K562 (cell line): ENCODE measurements at regions not wholly inside any gene's neighbourhood (a gene's known extent, or its start where the extent isn't known, plus 50 kb on each side); places are given as distances from the start of the nearest gene placed in this dataset.

Experiments used
- ATAC-seq: fragments of 200-7000 bp; cut with Tn5 transposase; 3 replicates; pipeline ENCODE4 v1.9.1; 2020; ENCODE audit warnings: moderate library complexity
- BruUV-seq: library from RNA; stranded (reverse); fragments of 400-500 nt; replicated peaks from 2 replicates; lab custom pipeline; 2021; lab: Mats Ljungman, UMichigan
- CTCF ChIA-PET: fragments of 300-600 bp; formaldehyde crosslinking; extraction: SDS; loops from one replicate; lab custom pipeline; 2021; ENCODE audit warnings: low intra/inter-chr PET ratio; lab: Yijun Ruan, JAX
- POLR2A ChIA-PET: fragments of 300-600, 350-650 bp; sonication (Branson Sonifier 250); formaldehyde crosslinking; extraction: SDS; loops from one replicate; lab custom pipeline; 2021; ENCODE audit warnings: antibody characterized with exemption, inconsistent platforms; lab: Yijun Ruan, JAX
- DNase-seq, 4 experiments: peaks; one replicate each; pipeline versions ENCODE4 v3.0.0 to v3.0.0-alpha.2; 2011 to 2018; ENCODE audit warnings: low spot score in 3 of 4, mixed read lengths in 3 of 4; ENCODE audit errors: extremely low read depth in 1 of 4
- FAIRE-seq: peaks from 2 replicates; lab custom pipeline; 2011; peaks lifted over from hg19 to GRCh38; lab: Jason Lieb, UNC
- H2AFZ ChIP-seq: 2 replicates; pipeline ENCODE4 v1.6.0; 2011; ENCODE audit warnings: low read depth, low read length, control low read depth, inconsistent platforms
- H3K27ac ChIP-seq: fragments of 200-600 bp; 3 replicates; pipeline ENCODE4 v1.8.0; 2011; ENCODE audit warnings: low read depth, mild to moderate bottlenecking, control low read depth, inconsistent platforms, low read length, moderate library complexity, mixed read lengths; ENCODE audit errors: extremely low read depth
- H3K27me3 ChIP-seq, 2 experiments: fragments of 300-600 bp in 1 of 2; 2 replicates in 1 of 2; 3 replicates in 1 of 2; pipeline versions ENCODE4 v1.6.0 to v1.8.0; 2011; ENCODE audit warnings: inconsistent platforms in 2 of 2, low read length in 2 of 2, mild to moderate bottlenecking in 1 of 2, mixed read lengths in 1 of 2, moderate library complexity in 1 of 2; ENCODE audit not compliant: control insufficient read depth in 2 of 2, insufficient read depth in 2 of 2
- H3K36me3 ChIP-seq: fragments of 300-600 bp; 3 replicates; pipeline ENCODE4 v1.8.0; 2011; ENCODE audit warnings: mild to moderate bottlenecking, low read length, inconsistent platforms; ENCODE audit not compliant: control insufficient read depth, insufficient read depth
- H3K4me1 ChIP-seq, 2 experiments: fragments of 200-600 bp in 1 of 2; replicated peaks in 1 of 2; 2 replicates in 1 of 2; 3 replicates in 1 of 2; pipeline versions ENCODE4 v1.5.1 to v1.8.0; 2011; ENCODE audit warnings: inconsistent platforms in 2 of 2, low read length in 2 of 2, mild to moderate bottlenecking in 1 of 2, mixed read lengths in 1 of 2, moderate library complexity in 1 of 2; ENCODE audit not compliant: control insufficient read depth in 2 of 2, insufficient read depth in 2 of 2
- H3K4me2 ChIP-seq: 2 replicates; pipeline ENCODE4 v1.6.1; 2011; ENCODE audit warnings: low read length, control low read depth, inconsistent platforms, mixed read lengths; ENCODE audit not compliant: insufficient read depth
- H3K4me3 ChIP-seq: fragments of 200-600 bp; sonication (generic), shearing (Covaris generic); 2 replicates; pipeline ENCODE4 v1.5.1; 2016; ENCODE audit warnings: control low read depth, inconsistent platforms
- H3K79me2 ChIP-seq: fragments of 200-600 bp; 3 replicates; pipeline ENCODE4 v1.8.0; 2011; ENCODE audit warnings: low read length, inconsistent platforms; ENCODE audit not compliant: control insufficient read depth, insufficient read depth
- H3K9ac ChIP-seq, 2 experiments: 2 replicates each; pipeline versions ENCODE4 v1.6.0 to v1.6.1; 2011; ENCODE audit warnings: low read depth in 2 of 2, low read length in 2 of 2, control low read depth in 1 of 2, inconsistent platforms in 1 of 2, mild to moderate bottlenecking in 1 of 2, mixed read lengths in 1 of 2; ENCODE audit not compliant: insufficient read depth in 1 of 2
- H3K9me1 ChIP-seq: one replicate; pipeline ENCODE4 v1.6.0; 2011; ENCODE audit warnings: inconsistent platforms, mild to moderate bottlenecking, low read length, moderate library complexity; ENCODE audit not compliant: control insufficient read depth, insufficient read depth
- H3K9me3 ChIP-seq: replicated peaks from 2 replicates; pipeline ENCODE4 v1.5.1; 2011; ENCODE audit warnings: low read depth, low read length, inconsistent platforms; ENCODE audit not compliant: control insufficient read depth, insufficient read depth
- H4K20me1 ChIP-seq: replicated peaks from 2 replicates; pipeline ENCODE4 v1.6.1; 2011; ENCODE audit warnings: low read length, inconsistent platforms, mixed read lengths; ENCODE audit not compliant: control insufficient read depth, insufficient read depth
- CEBPZ ChIP-seq: fragments of 150-350 bp; IDR thresholded peaks from 2 replicates; pipeline ENCODE4 v1.6.1; 2014; ENCODE audit warnings: low read depth, mild to moderate bottlenecking, low read length, borderline replicate concordance
- HCFC1 ChIP-seq: IDR thresholded peaks from 2 replicates; pipeline ENCODE4 v1.6.1; 2012; ENCODE audit warnings: low read depth, low read length, improper control_type of control experiment
- HMG20A ChIP-seq: fragments of 450-650 bp; formaldehyde crosslinking; conservative IDR thresholded peaks from 2 replicates; pipeline ENCODE4 v1.4.0; 2020; ENCODE audit warnings: mild to moderate bottlenecking, mixed read lengths
- LCOR ChIP-seq: sonication (generic); formaldehyde crosslinking; IDR thresholded peaks from 2 replicates; pipeline ENCODE4 v1.8.0; 2022; ENCODE audit warnings: mild to moderate bottlenecking, missing genetic modification reagents
- POLR2B ChIP-seq: fragments of 450-650 bp; IDR thresholded peaks from 2 replicates; pipeline ENCODE4 v1.6.1; 2018; ENCODE audit warnings: low read depth; ENCODE audit not compliant: partially characterized antibody
- RBM34 ChIP-seq: fragments of 200-400 bp; formaldehyde crosslinking; IDR thresholded peaks from 2 replicates; pipeline ENCODE4 v1.6.1; 2018; ENCODE audit warnings: low read length, borderline replicate concordance; ENCODE audit not compliant: insufficient read depth
- TCF15 ChIP-seq: fragments of 250-450 bp; sonication (Bioruptor Pico); IDR thresholded peaks from 2 replicates; pipeline ENCODE4 v1.8.0; 2022; ENCODE audit warnings: moderate library complexity, mild to moderate bottlenecking, inconsistent platforms
- TFAP4 ChIP-seq: sonication (generic); formaldehyde crosslinking; IDR thresholded peaks from 2 replicates; pipeline ENCODE4 v1.8.0; 2022; ENCODE audit warnings: missing genetic modification reagents, mild to moderate bottlenecking, moderate library complexity, borderline replicate concordance
- ZC3H11A ChIP-seq: IDR thresholded peaks from 2 replicates; pipeline ENCODE4 v1.6.1; 2012; ENCODE audit warnings: low read depth, low read length, improper control_type of control experiment
- ZNF75A ChIP-seq: fragments of 450-650 bp; formaldehyde crosslinking; IDR thresholded peaks from 2 replicates; pipeline ENCODE4 v1.4.0; 2020; ENCODE audit warnings: mild to moderate bottlenecking
- ZNF77 ChIP-seq: fragments of 250-450 bp; sonication (Bioruptor Pico); IDR thresholded peaks from 2 replicates; pipeline ENCODE4 v1.5.0; 2020
- WGBS: fragments of 100-300 bp; shearing (Covaris generic); methylation state at CpG from one replicate; pipeline ENCODE4 v1.1.6; 2016; ENCODE audit warnings: low coverage, mixed read lengths; ENCODE audit not compliant: insufficient coverage; ENCODE audit errors: missing lambda C conversion rate; 5-methylcytosine and 5-hydroxymethylcytosine counted together
- in situ Hi-C: fragments of 300-500 bp; cut with MboI; formaldehyde crosslinking; loops from 4 replicates; pipeline ENCODE4 v1.15.0; 2018; ENCODE audit warnings: inconsistent platforms, mixed read lengths
- intact Hi-C: fragments of 100-400 bp; cut with micrococcal nuclease; formaldehyde crosslinking; loops from 2 replicates; pipeline ENCODE4 v1.14.2; 2022
- TF ChIP-seq, protein P1 (sequence below): IDR thresholded peaks from 2 replicates; pipeline ENCODE4 v1.6.1; 2012; ENCODE audit warnings: low read depth, low read length, improper control_type of control experiment, borderline replicate concordance
- TF ChIP-seq, protein P2 (sequence below): sonication (generic); formaldehyde crosslinking; IDR thresholded peaks from 2 replicates; pipeline ENCODE4 v1.8.1; 2022; ENCODE audit warnings: missing genetic modification reagents
- TF ChIP-seq, protein P3 (sequence below): fragments of 250-450 bp; sonication (Bioruptor Pico); IDR thresholded peaks from 2 replicates; pipeline ENCODE4 v1.8.0; 2021; ENCODE audit warnings: moderate library complexity, mild to moderate bottlenecking, inconsistent platforms

GRCh38 chr9:25537808-25538207 lies 140.4 kb downstream of the TUSC1 start (continued):
- TF ChIP-seq, protein P1, sequence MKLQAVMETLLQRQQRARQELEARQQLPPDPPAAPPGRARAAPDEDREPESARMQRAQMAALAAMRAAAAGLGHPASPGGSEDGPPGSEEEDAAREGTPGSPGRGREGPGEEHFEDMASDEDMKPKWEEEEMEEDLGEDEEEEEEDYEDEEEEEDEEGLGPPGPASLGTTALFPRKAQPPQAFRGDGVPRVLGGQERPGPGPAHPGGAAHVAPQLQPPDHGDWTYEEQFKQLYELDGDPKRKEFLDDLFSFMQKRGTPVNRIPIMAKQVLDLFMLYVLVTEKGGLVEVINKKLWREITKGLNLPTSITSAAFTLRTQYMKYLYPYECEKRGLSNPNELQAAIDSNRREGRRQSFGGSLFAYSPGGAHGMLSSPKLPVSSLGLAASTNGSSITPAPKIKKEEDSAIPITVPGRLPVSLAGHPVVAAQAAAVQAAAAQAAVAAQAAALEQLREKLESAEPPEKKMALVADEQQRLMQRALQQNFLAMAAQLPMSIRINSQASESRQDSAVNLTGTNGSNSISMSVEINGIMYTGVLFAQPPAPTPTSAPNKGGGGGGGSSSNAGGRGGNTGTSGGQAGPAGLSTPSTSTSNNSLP, result no peak
- no peak for TF ChIP-seq ZC3H11A

GRCh38 chr9:25519286-25519685 lies 159.0 kb downstream of the TUSC1 start:
- H3K4me2 ChIP-seq, result no peak overlapping the region
- no peak overlapping the region for H2AFZ ChIP-seq
- BruUV-seq, result no TSS peak
- H3K36me3 ChIP-seq, result no peaks in the 10 kb centered on the region
- no peaks in the 10 kb centered on the region for H3K4me1 ChIP-seq
- H3K79me2 ChIP-seq, result no peaks in the 10 kb centered on the region
- ChIA-PET POLR2A (no interaction called here), CTCF (no interaction called here)
- H3K4me3 ChIP-seq, result no peak overlapping the region
- no peak overlapping the region for H3K9ac ChIP-seq
- no peaks in the 10 kb centered on the region for H4K20me1 ChIP-seq
- in situ Hi-C loops, result no loop called here
- FAIRE-seq (no peak), DNase-seq (no peak), ATAC-seq (no peak)
- no peaks in the 10 kb centered on the region for H3K9me1 ChIP-seq
- H3K27ac ChIP-seq, result no peak overlapping the region
- WGBS, result no CpG with 5 or more reads among the region's 2 CpGs
- no peaks in the 10 kb centered on the region for H3K9me3 ChIP-seq
- intact Hi-C loops, result no loop called here
- no peaks in the 10 kb centered on the region for H3K27me3 ChIP-seq
- TF ChIP-seq TFAP4 (no peak), LCOR (CRISPR knock-in tag) (no peak), POLR2B (no peak), ZNF77 (CRISPR knock-in tag) (no peak), HMG20A (no peak), ZNF75A (no peak), CEBPZ (no peak), TCF15 (CRISPR knock-in tag) (no peak), HCFC1 (no peak), RBM34 (no peak)
- TF ChIP-seq, protein P2, sequence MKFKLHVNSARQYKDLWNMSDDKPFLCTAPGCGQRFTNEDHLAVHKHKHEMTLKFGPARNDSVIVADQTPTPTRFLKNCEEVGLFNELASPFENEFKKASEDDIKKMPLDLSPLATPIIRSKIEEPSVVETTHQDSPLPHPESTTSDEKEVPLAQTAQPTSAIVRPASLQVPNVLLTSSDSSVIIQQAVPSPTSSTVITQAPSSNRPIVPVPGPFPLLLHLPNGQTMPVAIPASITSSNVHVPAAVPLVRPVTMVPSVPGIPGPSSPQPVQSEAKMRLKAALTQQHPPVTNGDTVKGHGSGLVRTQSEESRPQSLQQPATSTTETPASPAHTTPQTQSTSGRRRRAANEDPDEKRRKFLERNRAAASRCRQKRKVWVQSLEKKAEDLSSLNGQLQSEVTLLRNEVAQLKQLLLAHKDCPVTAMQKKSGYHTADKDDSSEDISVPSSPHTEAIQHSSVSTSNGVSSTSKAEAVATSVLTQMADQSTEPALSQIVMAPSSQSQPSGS (CRISPR knock-in tag), result no peak
- TF ChIP-seq, protein P3, sequence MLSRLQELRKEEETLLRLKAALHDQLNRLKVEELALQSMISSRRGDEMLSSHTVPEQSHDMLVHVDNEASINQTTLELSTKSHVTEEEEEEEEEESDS, result no peak
